ENCODE measurements at regions not wholly inside any gene's neighbourhood (a gene's known extent, or its start where the extent isn't known, plus 50 kb on each side); places are given as distances from the start of the nearest gene placed in this dataset.

DNA sequence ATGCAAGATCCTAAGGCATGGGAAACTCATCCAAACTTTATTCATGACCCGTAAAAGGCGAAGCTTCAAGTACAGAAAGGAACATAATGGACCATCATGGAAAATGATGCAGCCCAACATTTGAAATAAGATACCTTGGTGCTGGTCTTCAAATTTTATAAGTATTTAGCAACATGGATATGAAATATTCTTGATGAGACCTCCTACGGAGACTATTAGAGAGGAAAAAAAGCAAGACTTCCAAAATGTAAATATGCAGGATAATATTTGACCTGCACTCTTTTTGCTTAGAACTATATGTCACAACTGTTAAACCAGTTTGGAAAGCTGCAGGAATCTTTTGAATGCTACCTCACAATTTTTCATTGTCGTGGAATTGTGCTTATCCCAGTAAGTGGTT, 168.8 kb upstream of the ARID2 start:
- Mint-ChIP-seq H3K4me3 (no peak overlapping the region), H3K36me3 (ENCODE audit: insufficient read depth in 2 of 2) (peaks cover 1% of the 10 kb centered on the region in 2 donors), H3K27ac (no peak overlapping the region), H3K4me1 (ENCODE audit: low read depth) (no peaks in the 10 kb centered on the region), H3K27me3 (ENCODE audit: low read depth) (no peaks in the 10 kb centered on the region), H3K9me3 (peaks cover 0 to 1% of the 10 kb centered on the region in 2 donors)
- ATAC-seq (replicated peaks in 1 of 2) (no peak), DNase-seq (no peak)

- H3K4me1 Mint-ChIP-seq (ENCODE audit: low read depth): no peaks in the 10 kb centered on the region
- peaks cover 1% of the 10 kb centered on the region in 2 donors for H3K36me3 Mint-ChIP-seq (ENCODE audit: insufficient read depth in 2 of 2)
- ATAC-seq (replicated peaks in 1 of 2): no peak
- no peak for DNase-seq
- peaks cover 2% of the 10 kb centered on the region for H3K27me3 Mint-ChIP-seq (ENCODE audit: low read depth)
- H3K9me3 Mint-ChIP-seq: peaks cover 0 to 1% of the 10 kb centered on the region in 2 donors
- H3K27ac Mint-ChIP-seq: no peak overlapping the region
- H3K4me3 Mint-ChIP-seq: no peak overlapping the region
These were observed 168.0 kb upstream of the ARID2 start for GRCh38 chr12:45561488-45561887.

GRCh38 chr12:45565590-45565989, 163.9 kb upstream of the ARID2 start:
- no peak overlapping the region for H3K4me3 Mint-ChIP-seq
- peaks cover 1% of the 10 kb centered on the region in 2 donors for H3K36me3 Mint-ChIP-seq (ENCODE audit: insufficient read depth in 2 of 2)
- no peak for DNase-seq
- no peaks in the 10 kb centered on the region for H3K4me1 Mint-ChIP-seq (ENCODE audit: low read depth)
- H3K9me3 Mint-ChIP-seq: no peaks in the 10 kb centered on the region
- H3K27me3 Mint-ChIP-seq (ENCODE audit: low read depth): peaks cover 7% of the 10 kb centered on the region
- H3K27ac Mint-ChIP-seq: no peak overlapping the region
- ATAC-seq (replicated peaks in 1 of 2): no peak

- no peak overlapping the region for H3K4me3 Mint-ChIP-seq
- no peaks in the 10 kb centered on the region for H3K4me1 Mint-ChIP-seq (ENCODE audit: low read depth)
- H3K27ac Mint-ChIP-seq: no peak overlapping the region
- H3K27me3 Mint-ChIP-seq (ENCODE audit: low read depth): peaks cover 7% of the 10 kb centered on the region
- ATAC-seq (replicated peaks in 1 of 2) (no peak), DNase-seq (no peak)
- H3K36me3 Mint-ChIP-seq (ENCODE audit: insufficient read depth in 2 of 2): peaks cover 1% of the 10 kb centered on the region in 2 donors
- no peaks in the 10 kb centered on the region for H3K9me3 Mint-ChIP-seq
These were observed 163.2 kb upstream of the ARID2 start for GRCh38 chr12:45566257-45566656.

- H3K4me3 Mint-ChIP-seq: no peak overlapping the region
- DNase-seq (no peak), ATAC-seq (replicated peaks in 1 of 2) (no peak)
- no peaks in the 10 kb centered on the region for H3K9me3 Mint-ChIP-seq
- H3K4me1 Mint-ChIP-seq (ENCODE audit: low read depth): no peaks in the 10 kb centered on the region
- H3K27ac Mint-ChIP-seq: no peak overlapping the region
- H3K27me3 Mint-ChIP-seq (ENCODE audit: low read depth): peaks cover 7% of the 10 kb centered on the region
- no peaks in the 10 kb centered on the region for H3K36me3 Mint-ChIP-seq (ENCODE audit: insufficient read depth in 2 of 2)
These were observed 160.7 kb upstream of the ARID2 start for GRCh38 chr12:45568808-45569207.

DNA sequence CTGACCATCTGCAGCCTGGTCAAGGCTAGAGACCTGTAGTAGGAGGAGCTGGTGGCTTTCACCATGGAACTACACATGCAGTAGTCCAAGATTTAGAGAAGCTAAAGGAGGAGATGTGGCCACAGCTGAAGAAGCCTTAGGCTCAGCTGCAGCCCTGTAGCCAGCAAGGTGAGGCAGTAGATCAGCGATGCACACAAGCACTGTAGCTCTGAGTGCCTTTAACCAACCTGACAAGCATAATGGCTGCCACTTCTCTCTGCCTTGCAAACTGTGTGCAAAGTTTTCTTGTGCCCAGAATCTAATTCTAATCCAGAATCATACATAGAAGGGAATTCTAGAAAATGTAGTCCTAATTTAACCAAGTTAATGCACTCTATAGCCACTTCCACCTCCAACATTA, 159.0 kb upstream of the ARID2 start:
- no peaks in the 10 kb centered on the region for H3K9me3 Mint-ChIP-seq
- H3K4me1 Mint-ChIP-seq (ENCODE audit: low read depth): no peaks in the 10 kb centered on the region
- H3K27ac Mint-ChIP-seq: no peak overlapping the region
- no peak for ATAC-seq (replicated peaks in 1 of 2)
- H3K4me3 Mint-ChIP-seq: no peak overlapping the region
- no peak for DNase-seq
- no peaks in the 10 kb centered on the region for H3K36me3 Mint-ChIP-seq (ENCODE audit: insufficient read depth in 2 of 2)
- H3K27me3 Mint-ChIP-seq (ENCODE audit: low read depth): peaks cover 7% of the 10 kb centered on the region

DNA sequence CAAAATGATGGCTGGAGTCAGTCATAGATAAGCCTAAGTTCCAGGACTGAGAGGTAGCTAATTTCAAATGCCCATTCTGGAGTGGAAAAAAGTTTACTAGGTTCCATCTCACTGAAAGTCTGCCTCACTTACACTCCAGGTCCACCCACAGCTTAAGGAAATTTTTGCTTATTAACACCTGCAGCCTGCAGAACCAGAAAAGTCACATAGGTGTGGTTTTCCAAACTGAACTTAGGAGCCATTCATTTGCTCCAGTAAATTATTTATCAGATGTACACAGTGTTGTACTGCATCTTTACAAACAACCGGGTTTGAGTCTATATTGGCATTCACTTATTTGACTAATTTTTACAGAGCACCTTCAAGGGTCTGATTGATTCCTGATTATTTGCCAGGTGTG, 157.4 kb upstream of the ARID2 start:
- H3K27me3 Mint-ChIP-seq (ENCODE audit: low read depth): no peaks in the 10 kb centered on the region
- ATAC-seq (replicated peaks in 1 of 2) (no peak), DNase-seq (no peak)
- no peaks in the 10 kb centered on the region for H3K36me3 Mint-ChIP-seq (ENCODE audit: insufficient read depth in 2 of 2)
- no peak overlapping the region for H3K27ac Mint-ChIP-seq
- H3K4me1 Mint-ChIP-seq (ENCODE audit: low read depth): no peaks in the 10 kb centered on the region
- H3K9me3 Mint-ChIP-seq: no peaks in the 10 kb centered on the region
- H3K4me3 Mint-ChIP-seq: no peak overlapping the region

DNA sequence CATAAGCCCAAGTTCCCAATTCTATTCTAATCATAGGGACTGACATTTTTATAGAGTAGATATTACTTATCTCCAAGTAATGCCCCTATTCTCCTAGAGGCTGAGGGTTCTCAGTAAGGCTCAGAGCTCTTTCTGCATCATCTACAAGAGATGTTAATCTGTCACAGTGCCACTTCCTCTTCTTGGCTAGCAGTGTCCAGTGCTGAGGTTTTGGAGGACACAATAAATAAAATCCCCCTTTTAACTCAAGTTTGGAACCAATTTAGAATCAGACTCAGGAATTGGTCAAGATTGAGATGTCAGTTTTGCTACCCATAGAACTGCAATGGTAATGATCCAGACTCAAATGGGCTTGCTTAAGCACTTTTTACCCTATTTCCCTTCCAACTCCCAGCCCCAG, 154.1 kb upstream of the ARID2 start:
- no peak overlapping the region for H3K4me3 Mint-ChIP-seq
- H3K27me3 Mint-ChIP-seq (ENCODE audit: low read depth): no peaks in the 10 kb centered on the region
- H3K36me3 Mint-ChIP-seq (ENCODE audit: insufficient read depth in 2 of 2): no peaks in the 10 kb centered on the region
- no peak overlapping the region for H3K27ac Mint-ChIP-seq
- peaks cover 5% of the 10 kb centered on the region for H3K4me1 Mint-ChIP-seq (ENCODE audit: low read depth)
- DNase-seq: no peak
- peaks cover 0 to 2% of the 10 kb centered on the region in 2 donors for H3K9me3 Mint-ChIP-seq
- ATAC-seq (replicated peaks in 1 of 2): no peak

GRCh38 chr12:45575823-45576475, 153.6 kb upstream of the ARID2 start:
- Mint-ChIP-seq H3K4me1 (ENCODE audit: low read depth) (peaks cover 5% of the 10 kb centered on the region), H3K4me3 (no peak overlapping the region), H3K36me3 (ENCODE audit: insufficient read depth in 2 of 2) (no peaks in the 10 kb centered on the region), H3K27me3 (ENCODE audit: low read depth) (peaks cover 1% of the 10 kb centered on the region), H3K9me3 (peaks cover 2% of the 10 kb centered on the region in 2 donors), H3K27ac (no peak overlapping the region)
- ATAC-seq (replicated peaks in 1 of 2) (no peak), DNase-seq (no peak)

DNA sequence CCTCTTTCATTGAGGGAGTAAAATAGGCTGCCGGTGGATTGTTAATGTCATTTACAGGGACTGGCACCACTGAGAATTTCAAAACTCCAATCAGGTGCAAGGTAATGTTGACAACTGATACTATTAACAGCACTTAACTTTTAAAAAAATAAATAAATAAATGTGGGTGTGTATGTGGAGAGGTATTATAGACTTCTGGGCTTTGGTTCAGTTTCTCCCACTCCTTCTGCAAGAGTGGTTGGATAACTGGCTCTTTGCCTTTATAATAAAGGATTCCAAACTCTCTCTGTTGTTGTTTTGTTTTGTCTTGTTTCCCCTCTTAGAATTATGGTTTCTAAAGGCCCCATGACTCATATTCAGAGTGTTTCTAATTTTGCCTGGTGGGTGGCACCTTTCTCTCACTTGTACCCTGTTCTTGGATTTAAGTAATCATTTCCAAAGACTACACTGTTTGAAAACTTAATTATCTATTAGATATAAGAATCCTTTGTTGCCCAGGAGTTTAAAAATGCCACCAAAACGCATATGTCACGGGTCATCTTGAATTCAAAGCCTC, 151.6 kb upstream of the ARID2 start:
- H3K27me3 Mint-ChIP-seq (ENCODE audit: low read depth): peaks cover 8% of the 10 kb centered on the region
- no peak overlapping the region for H3K4me3 Mint-ChIP-seq
- H3K27ac Mint-ChIP-seq: no peak overlapping the region
- H3K9me3 Mint-ChIP-seq: peaks cover 6% of the 10 kb centered on the region in 2 donors
- peaks cover 5% of the 10 kb centered on the region for H3K4me1 Mint-ChIP-seq (ENCODE audit: low read depth)
- no peaks in the 10 kb centered on the region for H3K36me3 Mint-ChIP-seq (ENCODE audit: insufficient read depth in 2 of 2)
- no peak for DNase-seq
- no peak for ATAC-seq (replicated peaks in 1 of 2)

DNA sequence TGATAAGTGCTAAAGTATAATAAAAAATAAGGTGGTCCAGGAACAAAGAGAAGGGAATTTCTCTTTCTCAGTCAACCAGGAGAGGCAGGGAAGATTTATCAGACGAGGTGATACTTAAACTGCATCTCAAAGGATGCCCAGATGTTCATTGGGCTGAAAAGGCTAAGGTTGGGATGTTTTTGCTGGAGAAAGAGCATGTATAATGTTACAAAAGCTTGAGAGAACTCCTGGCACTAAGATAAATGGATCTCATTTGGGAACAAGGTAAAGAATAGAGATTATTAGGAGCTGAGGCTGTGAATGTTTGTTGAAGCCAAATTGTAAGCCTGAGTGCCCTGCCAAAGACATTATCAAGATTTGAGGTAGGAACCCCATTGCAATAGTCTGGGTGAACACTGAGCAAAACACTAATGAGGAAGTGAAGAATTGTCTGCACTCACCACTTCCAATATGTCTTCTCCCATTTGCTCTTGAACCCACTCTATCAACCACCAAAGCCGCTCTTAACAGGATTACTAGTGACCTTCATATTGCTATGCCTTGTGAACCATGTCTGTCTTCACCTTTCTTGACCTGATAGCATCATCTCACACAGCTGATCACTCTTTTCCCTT, 149.0 kb upstream of the ARID2 start:
- Mint-ChIP-seq H3K27ac (no peak overlapping the region), H3K27me3 (ENCODE audit: low read depth) (peaks cover 8% of the 10 kb centered on the region), H3K4me1 (ENCODE audit: low read depth) (peaks cover 5% of the 10 kb centered on the region), H3K9me3 (peaks cover 6% of the 10 kb centered on the region in 2 donors), H3K36me3 (ENCODE audit: insufficient read depth in 2 of 2) (no peaks in the 10 kb centered on the region), H3K4me3 (no peak overlapping the region)
- ATAC-seq (replicated peaks in 1 of 2): no peak
- DNase-seq: no peak

- H3K9me3 Mint-ChIP-seq: peaks cover 6% of the 10 kb centered on the region in 2 donors
- peak; percentile 43 to 75 for ATAC-seq (replicated peaks in 1 of 2)
- peaks cover 8% of the 10 kb centered on the region for H3K27me3 Mint-ChIP-seq (ENCODE audit: low read depth)
- H3K4me1 Mint-ChIP-seq (ENCODE audit: low read depth): peaks cover 5% of the 10 kb centered on the region
- no peak for DNase-seq
- H3K4me3 Mint-ChIP-seq: no peak overlapping the region
- H3K27ac Mint-ChIP-seq: no peak overlapping the region
- no peaks in the 10 kb centered on the region for H3K36me3 Mint-ChIP-seq (ENCODE audit: insufficient read depth in 2 of 2)
These were observed 148.4 kb upstream of the ARID2 start for GRCh38 chr12:45581112-45581511.

GRCh38 chr12:45582536-45582935, 147.0 kb upstream of the ARID2 start:
- ATAC-seq (replicated peaks in 1 of 2): no peak
- Mint-ChIP-seq H3K4me1 (ENCODE audit: low read depth) (peaks cover 5% of the 10 kb centered on the region), H3K9me3 (peaks cover 6% of the 10 kb centered on the region in 2 donors)

More at GRCh38 chr12:45582536-45582935, 147.0 kb upstream of the ARID2 start:
- Mint-ChIP-seq H3K4me3 (no peak overlapping the region), H3K36me3 (ENCODE audit: insufficient read depth in 2 of 2) (no peaks in the 10 kb centered on the region), H3K27me3 (ENCODE audit: low read depth) (peaks cover 8% of the 10 kb centered on the region), H3K27ac (no peak overlapping the region)
- no peak for DNase-seq

Measured in activated T-cell treated with anti-CD3 and anti-CD28 coated beads, Interleukin-2, amount 50 U/mL, for 72 hours (primary cell).